Gastrocnemius medialis (tissue), 4 donors: ENCODE measurements at regions not wholly inside any gene's neighbourhood (a gene's known extent, or its start where the extent isn't known, plus 50 kb on each side); places are given as distances from the start of the nearest gene placed in this dataset.
"Not testable (repeated sequence)": the region's sequence is repeated elsewhere in the genome, so short reads cannot be mapped to it uniquely, and the experiment has no call there.

Experiments used
- ATAC-seq, 2 donors: fragments of 150-250 bp; one replicate each; pipeline ENCODE4 v1.9.1; 2016
- DNase-seq, 2 donors: peaks; one replicate each; pipeline ENCODE4 v3.0.0-alpha.2; 2019
- H3K27ac ChIP-seq, 4 donors: fragments of 200-600 bp; sonication (generic); 1 replicate in 1 of 4; 2 replicates in 3 of 4; pipeline ENCODE4 v1.5.1; 2016 to 2018; ENCODE audit warnings: mild to moderate bottlenecking in 2 of 4, moderate library complexity in 1 of 4
- H3K27me3 ChIP-seq, 3 donors: fragments of 200-600 bp; sonication (generic) in 2 of 3; 1 replicate in 1 of 3; 2 replicates in 2 of 3; pipeline versions ENCODE4 v1.5.1 to v1.6.0; 2016 to 2019; ENCODE audit warnings: mild to moderate bottlenecking in 1 of 3, moderate library complexity in 1 of 3
- H3K36me3 ChIP-seq, 2 donors: fragments of 200-600 bp; sonication (generic) in 1 of 2; one replicate each; pipeline ENCODE4 v1.5.1; 2017 to 2018
- H3K4me1 ChIP-seq, 2 donors: fragments of 200-600 bp; sonication (generic) in 1 of 2; one replicate each; pipeline ENCODE4 v1.5.1; 2016 to 2017; ENCODE audit warnings: mild to moderate bottlenecking in 2 of 2
- H3K4me3 ChIP-seq, 4 donors: fragments of 200-600 bp; sonication (generic) in 3 of 4; 1 replicate in 1 of 4; 2 replicates in 3 of 4; pipeline ENCODE4 v1.5.1; 2016 to 2019; ENCODE audit warnings: mild to moderate bottlenecking in 2 of 4
- H3K9me3 ChIP-seq, 3 donors: fragments of 200-600 bp; sonication (generic) in 2 of 3; 1 replicate in 1 of 3; 2 replicates in 2 of 3; pipeline ENCODE4 v1.5.1; 2016 to 2019
- in situ Hi-C, 4 donors: fragments of 200-750 bp; cut with MboI; loops; one replicate each; pipeline versions ENCODE4 v1.15.0 to v1.8.0; 2017; ENCODE audit warnings: low sequenced_read_pairs in 4 of 4
- intact Hi-C: fragments of 100-400 bp; cut with DNase I; formaldehyde crosslinking; loops from one replicate; pipeline ENCODE4 v1.15.1; 2023; ENCODE audit warnings: low total_unique reads

GRCh38 chr1:121032878-121033494 lies 143.4 kb downstream of the PPIAL4A start:
- H3K27ac ChIP-seq, H3K36me3 ChIP-seq, in situ Hi-C loops, ATAC-seq, H3K4me3 ChIP-seq, H3K27me3 ChIP-seq, intact Hi-C loops, DNase-seq, H3K4me1 ChIP-seq, H3K9me3 ChIP-seq: not testable (repeated sequence)

- DNase-seq, H3K27me3 ChIP-seq, H3K9me3 ChIP-seq, in situ Hi-C loops, H3K4me3 ChIP-seq, H3K27ac ChIP-seq, H3K4me1 ChIP-seq, ATAC-seq, H3K36me3 ChIP-seq, intact Hi-C loops: not testable (repeated sequence)
Measured at GRCh38 chr1:121036792-121037191, 147.2 kb downstream of the PPIAL4A start.

GRCh38 chr1:121040974-121041373 lies 143.2 kb downstream of the FAM72B start:
- in situ Hi-C loops, H3K36me3 ChIP-seq, H3K4me1 ChIP-seq, H3K9me3 ChIP-seq, H3K27ac ChIP-seq, DNase-seq, intact Hi-C loops, H3K27me3 ChIP-seq, H3K4me3 ChIP-seq, ATAC-seq: not testable (repeated sequence)

- H3K9me3 ChIP-seq, H3K4me3 ChIP-seq, H3K4me1 ChIP-seq, H3K27ac ChIP-seq, in situ Hi-C loops, intact Hi-C loops, DNase-seq, H3K36me3 ChIP-seq, H3K27me3 ChIP-seq, ATAC-seq: not testable (repeated sequence)
Measured at GRCh38 chr1:121041497-121041896, 142.6 kb downstream of the FAM72B start.

GRCh38 chr1:121042882-121043281 lies 141.3 kb downstream of the FAM72B start:
- ATAC-seq, H3K9me3 ChIP-seq, H3K4me1 ChIP-seq, H3K36me3 ChIP-seq, in situ Hi-C loops, H3K4me3 ChIP-seq, DNase-seq, H3K27ac ChIP-seq, intact Hi-C loops, H3K27me3 ChIP-seq: not testable (repeated sequence)

- in situ Hi-C loops, H3K4me1 ChIP-seq, H3K4me3 ChIP-seq, ATAC-seq, H3K36me3 ChIP-seq, H3K9me3 ChIP-seq, H3K27ac ChIP-seq, intact Hi-C loops, DNase-seq: not testable (repeated sequence)
- peaks cover 0 to 11% (median 0%) of the 10 kb centered on the region in 3 donors for H3K27me3 ChIP-seq
Measured at GRCh38 chr1:121048293-121048752, 135.8 kb downstream of the FAM72B start.

GRCh38 chr1:121048769-121049443 lies 135.2 kb downstream of the FAM72B start:
- H3K4me3 ChIP-seq, in situ Hi-C loops, ATAC-seq, intact Hi-C loops, DNase-seq, H3K4me1 ChIP-seq, H3K9me3 ChIP-seq, H3K27ac ChIP-seq, H3K36me3 ChIP-seq: not testable (repeated sequence)
- H3K27me3 ChIP-seq, result peaks cover 0 to 11% (median 0%) of the 10 kb centered on the region in 3 donors

GRCh38 chr1:121050097-121050496 lies 134.0 kb downstream of the FAM72B start:
- in situ Hi-C loops, H3K36me3 ChIP-seq, H3K9me3 ChIP-seq, DNase-seq, H3K4me3 ChIP-seq, H3K27ac ChIP-seq, intact Hi-C loops, ATAC-seq, H3K4me1 ChIP-seq: not testable (repeated sequence)
- H3K27me3 ChIP-seq, result peaks cover 0 to 11% (median 0%) of the 10 kb centered on the region in 3 donors

GRCh38 chr1:121051161-121051790 lies 132.9 kb downstream of the FAM72B start:
- H3K9me3 ChIP-seq, ATAC-seq, DNase-seq, H3K36me3 ChIP-seq, intact Hi-C loops, H3K4me3 ChIP-seq, H3K27ac ChIP-seq, in situ Hi-C loops, H3K4me1 ChIP-seq: not testable (repeated sequence)
- peaks cover 0 to 11% (median 0%) of the 10 kb centered on the region in 3 donors for H3K27me3 ChIP-seq

GRCh38 chr1:121052081-121052660 lies 132.0 kb downstream of the FAM72B start:
- DNase-seq, ATAC-seq, H3K9me3 ChIP-seq, H3K4me1 ChIP-seq, H3K4me3 ChIP-seq, H3K27ac ChIP-seq, H3K36me3 ChIP-seq, in situ Hi-C loops, intact Hi-C loops: not testable (repeated sequence)
- peaks cover 0 to 11% (median 0%) of the 10 kb centered on the region in 3 donors for H3K27me3 ChIP-seq

GRCh38 chr1:121054928-121055327 lies 129.2 kb downstream of the FAM72B start:
- in situ Hi-C loops, H3K27ac ChIP-seq, H3K9me3 ChIP-seq, ATAC-seq, H3K4me3 ChIP-seq, H3K27me3 ChIP-seq, DNase-seq, intact Hi-C loops, H3K36me3 ChIP-seq, H3K4me1 ChIP-seq: not testable (repeated sequence)
